Pancreas (tissue), 10 donors: ENCODE measurements at regions not wholly inside any gene's neighbourhood (a gene's known extent, or its start where the extent isn't known, plus 50 kb on each side); places are given as distances from the start of the nearest gene placed in this dataset.

Source experiments
- ATAC-seq, 4 donors: fragments of 200-7000 bp; cut with Tn5 transposase; one replicate each; pipeline versions ENCODE4 v1.8.0 to v1.9.1; 2020; ENCODE audit warnings: mild to moderate bottlenecking in 4 of 4, moderate library complexity in 4 of 4
- DNase-seq, 6 donors: peaks; one replicate each; pipeline ENCODE4 v3.0.0-alpha.2; 2020
- FAIRE-seq: peaks from 2 replicates; lab custom pipeline; 2012; peaks lifted over from hg19 to GRCh38; lab: Jason Lieb, UNC
- H3K27ac ChIP-seq, 4 donors: fragments of 200-600 bp; sonication (generic); 1 replicate in 3 of 4; 2 replicates in 1 of 4; pipeline versions ENCODE4 v1.5.0 to v1.8.0; 2020
- H3K27me3 ChIP-seq, 4 donors: fragments of 200-600 bp; one replicate each; pipeline ENCODE4 v1.8.0; 2021
- H3K36me3 ChIP-seq, 3 donors: fragments of 200-600 bp; sonication (generic) in 1 of 3; one replicate each; pipeline versions ENCODE4 v1.5.0 to v1.8.0; 2020 to 2021
- H3K4me1 ChIP-seq, 3 donors: fragments of 200-600 bp; one replicate each; pipeline ENCODE4 v1.8.0; 2021
- H3K4me3 ChIP-seq, 4 donors: fragments of 200-600 bp; sonication (generic) in 2 of 4; one replicate each; pipeline versions ENCODE4 v1.5.0 to v1.8.0; 2020 to 2021
- H3K9me3 ChIP-seq, 4 donors: fragments of 200-600 bp; one replicate each; pipeline ENCODE4 v1.8.0; 2021
- CTCF ChIP-seq, 4 donors: fragments of 200-600 bp; sonication (generic) in 3 of 4; IDR thresholded peaks; one replicate each; pipeline versions ENCODE4 v1.5.0 to v1.8.0; 2021; ENCODE audit warnings: antibody characterized with exemption in 4 of 4
- WGBS, 2 donors: extraction: QIAGEN DNeasy Blood & Tissue Kit; methylation state at CpG; one replicate each; pipeline ENCODE4 v1.1.7; 2013; 5-methylcytosine and 5-hydroxymethylcytosine counted together
- intact Hi-C, 3 donors: fragments of 100-400 bp; cut with DNase I; formaldehyde crosslinking; loops; one replicate each; pipeline versions ENCODE4 v1.11.1 to v1.14.2; 2022
- donor health status: healthy with polysubstance abuse.
- donor health status: DM: no; HTN: no; CAD: no; lungs with moderate emphysema.
- donor health status: DM: no; HTN: no; CAD: no.
- donor health status: control.
- donor health status: control.
- donor health status: Bipolar disorder and iron deficiency.
- donor health status: DM: yes; HTN: yes; CAD: no.
- donor health status: DM: no; HTN: no; CAD: no.
- donor health status: DM: no; HTN: no; CAD: no.
- donor health status: DM: yes; HTN: yes; CAD: no.

GRCh38 chr4:186002853-186003252 lies 66.1 kb upstream of the TLR3 start:
- no peak for TF ChIP-seq CTCF (IDR thresholded peaks at IDR 0.05)
- H3K9me3 ChIP-seq, result no peaks in the 10 kb centered on the region
- WGBS, 2 donors, result 91 to 93% methylated on average over 9 of the region's 9 CpGs
- DNase-seq, result no peak
- peaks cover 0 to 8% (median 0%) of the 10 kb centered on the region in 3 donors for H3K4me1 ChIP-seq
- H3K4me3 ChIP-seq, result no peak overlapping the region
- H3K27ac ChIP-seq, result no peak overlapping the region
- intact Hi-C loops, result no loop called here
- H3K27me3 ChIP-seq, result no peaks in the 10 kb centered on the region
- no peaks in the 10 kb centered on the region for H3K36me3 ChIP-seq
- no peak for ATAC-seq
- FAIRE-seq, result no peak

- FAIRE-seq (no peak), DNase-seq (no peak), ATAC-seq (no peak)
- no peak for TF ChIP-seq CTCF (IDR thresholded peaks at IDR 0.05)
- no peaks in the 10 kb centered on the region for H3K9me3 ChIP-seq
- H3K27me3 ChIP-seq, result no peaks in the 10 kb centered on the region
- H3K4me1 ChIP-seq, result peaks cover 0 to 8% (median 0%) of the 10 kb centered on the region in 3 donors
- intact Hi-C loops, result no loop called here
- no peaks in the 10 kb centered on the region for H3K36me3 ChIP-seq
- no peak overlapping the region for H3K4me3 ChIP-seq
- 39 to 40% methylated on average over 6 of the region's 6 CpGs for WGBS, 2 donors
- no peak overlapping the region for H3K27ac ChIP-seq
Observed at GRCh38 chr4:186003746-186004145, 65.2 kb upstream of the TLR3 start.

DNA sequence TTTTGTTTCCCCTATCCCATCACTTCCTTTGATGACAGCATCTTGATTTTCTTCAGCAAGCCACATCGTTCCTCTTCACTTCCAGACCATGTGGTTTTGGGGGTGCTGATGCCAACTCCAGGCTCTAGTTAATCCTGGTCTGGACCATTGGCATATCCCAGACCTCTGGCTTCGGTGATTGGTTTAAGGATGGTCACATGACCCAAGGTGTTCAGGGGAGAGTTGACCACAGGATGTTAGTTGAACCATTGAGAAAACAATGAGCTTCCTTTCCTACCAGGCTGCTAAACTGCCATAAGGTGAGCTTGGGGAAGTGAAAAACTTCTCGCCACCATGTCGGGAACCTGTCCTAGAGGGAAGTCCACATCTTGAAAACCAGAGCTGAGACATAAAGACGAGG lies 60.9 kb upstream of the TLR3 start:
- Histone ChIP-seq H3K9me3 (no peaks in the 10 kb centered on the region), H3K27me3 (no peaks in the 10 kb centered on the region), H3K36me3 (no peaks in the 10 kb centered on the region), H3K4me3 (no peak overlapping the region), H3K27ac (no peak overlapping the region), H3K4me1 (peaks cover 0 to 8% (median 0%) of the 10 kb centered on the region in 3 donors)
- DNase-seq (no peak), ATAC-seq (no peak), FAIRE-seq (no peak)
- 91 to 95% methylated on average over 5 of the region's 5 CpGs for WGBS, 2 donors
- no peak for TF ChIP-seq CTCF (IDR thresholded peaks at IDR 0.05)
- intact Hi-C loops, result no loop called here

- H3K4me1 ChIP-seq, result no peaks in the 10 kb centered on the region
- no peak overlapping the region for H3K4me3 ChIP-seq
- intact Hi-C loops, result loop anchor here in 1 of 3 donors (10.0 kb wide), 1 partner anchor 365 kb away; no protein-coding TSS in a partner anchor
- ATAC-seq (no peak), DNase-seq (no peak), FAIRE-seq (no peak)
- no peaks in the 10 kb centered on the region for H3K36me3 ChIP-seq
- H3K27me3 ChIP-seq, result no peaks in the 10 kb centered on the region
- H3K27ac ChIP-seq, result no peak overlapping the region
- no peak for TF ChIP-seq CTCF (IDR thresholded peaks at IDR 0.05)
- H3K9me3 ChIP-seq, result no peaks in the 10 kb centered on the region
Observed at GRCh38 chr4:186009976-186010375, 59.0 kb upstream of the TLR3 start.

DNA sequence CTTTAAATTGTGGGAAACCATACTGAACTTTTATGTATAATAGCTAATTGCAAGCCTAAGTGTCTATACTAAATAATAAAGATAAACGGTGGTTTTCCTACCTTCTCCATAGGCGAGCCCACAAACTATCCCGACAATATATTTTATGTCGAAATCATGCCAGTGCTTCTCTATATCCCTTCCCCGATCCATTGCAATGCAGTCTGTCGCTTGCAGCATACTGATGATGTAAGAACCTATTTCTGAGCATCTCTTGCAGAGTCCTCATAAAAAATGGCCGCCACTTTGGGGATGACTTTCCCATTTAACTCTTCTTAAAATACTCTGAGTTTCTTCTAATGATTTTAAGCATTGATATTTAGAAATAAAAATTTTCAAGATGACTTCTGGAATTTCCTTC lies 58.1 kb upstream of the TLR3 start:
- TF ChIP-seq CTCF (IDR thresholded peaks at IDR 0.05), result no peak
- FAIRE-seq, result no peak

More for the DNA sequence above, 58.1 kb upstream of the TLR3 start:
- intact Hi-C loops, result loop anchor here in 1 of 3 donors (10.0 kb wide), 1 partner anchor 366 kb away; no protein-coding TSS in a partner anchor
- Histone ChIP-seq H3K4me1 (no peaks in the 10 kb centered on the region), H3K36me3 (no peaks in the 10 kb centered on the region), H3K4me3 (no peak overlapping the region), H3K27me3 (no peaks in the 10 kb centered on the region), H3K27ac (no peak overlapping the region), H3K9me3 (no peaks in the 10 kb centered on the region)
- WGBS, 2 donors, result 92 to 97% methylated on average over 7 of the region's 7 CpGs
- ATAC-seq (no peak), DNase-seq (no peak)
